B cell (primary cell): ENCODE measurements at regions not wholly inside any gene's neighbourhood (a gene's known extent, or its start where the extent isn't known, plus 50 kb on each side); places are given as distances from the start of the nearest gene placed in this dataset.

Experiments used
- ATAC-seq: fragments of 200-7000 bp; cut with Tn5 transposase; one replicate; pipeline ENCODE4 v1.10.0; 2021; ENCODE audit warnings: low read depth, mild to moderate bottlenecking, moderate number of reproducible peaks, moderate library complexity
- CTCF ChIA-PET: fragments of 350-600 bp; sonication (Branson Sonifier 250); formaldehyde crosslinking; loops from one replicate; lab custom pipeline; 2021; ENCODE audit warnings: antibody characterized with exemption, inconsistent platforms; lab: Charles Lee
- POLR2A ChIA-PET: fragments of 350-600 bp; sonication (Branson Sonifier 250); formaldehyde crosslinking; loops from one replicate; lab custom pipeline; 2021; ENCODE audit warnings: antibody characterized with exemption; lab: Charles Lee
- DNase-seq: peaks from one replicate; pipeline ENCODE4 v3.0.0; 2013
- H2AFZ ChIP-seq: 2 replicates; pipeline ENCODE4 v1.6.1; 2012; ENCODE audit warnings: mild to moderate bottlenecking, low read depth, low read length; ENCODE audit not compliant: insufficient read depth, poor library complexity, severe bottlenecking
- H3K27ac ChIP-seq, 2 donors: 1 replicate in 1 of 2; 2 replicates in 1 of 2; pipeline ENCODE4 v1.5.1; 2012 to 2013; ENCODE audit warnings: low read length in 2 of 2, mild to moderate bottlenecking in 2 of 2, moderate library complexity in 1 of 2
- H3K27me3 ChIP-seq, 4 experiments: fragments of 200-600 bp in 1 of 4; sonication (generic) in 1 of 4; replicated peaks in 1 of 4; 1 replicate in 2 of 4; 2 replicates in 2 of 4; pipeline versions ENCODE4 v1.6.1 to v1.7.0; 2013 to 2016; ENCODE audit warnings: low read length in 3 of 4, mild to moderate bottlenecking in 2 of 4, mixed read lengths in 1 of 4, moderate library complexity in 1 of 4; ENCODE audit not compliant: insufficient read depth in 4 of 4, control insufficient read depth in 3 of 4; ENCODE audit errors: control extremely low read depth in 1 of 4
- H3K36me3 ChIP-seq, 2 experiments: replicated peaks in 1 of 2; 1 replicate in 1 of 2; 2 replicates in 1 of 2; pipeline versions ENCODE4 v1.6.1 to v1.7.1; 2013; ENCODE audit warnings: low read length in 1 of 2; ENCODE audit not compliant: insufficient read depth in 2 of 2, control insufficient read depth in 1 of 2; ENCODE audit errors: control extremely low read depth in 1 of 2, extremely low read depth in 1 of 2
- H3K4me1 ChIP-seq, 2 donors: fragments of 200-600 bp in 1 of 2; sonication (generic) in 1 of 2; 1 replicate in 1 of 2; 2 replicates in 1 of 2; pipeline versions ENCODE4 v1.5.1 to v1.6.1; 2013 to 2017; ENCODE audit warnings: low read length in 2 of 2; ENCODE audit not compliant: control insufficient read depth in 2 of 2, insufficient read depth in 2 of 2
- H3K4me2 ChIP-seq: replicated peaks from 2 replicates; pipeline ENCODE3; 2012; ENCODE audit warnings: mild to moderate bottlenecking, low read depth, low read length; ENCODE audit not compliant: poor library complexity, severe bottlenecking
- H3K4me3 ChIP-seq, 5 experiments: fragments of 200-600 bp in 1 of 5; sonication (generic) in 1 of 5; 1 replicate in 3 of 5; 2 replicates in 2 of 5; pipeline versions ENCODE4 v1.5.1 to v1.7.0; 2011 to 2016; ENCODE audit warnings: low read length in 4 of 5, mild to moderate bottlenecking in 4 of 5, low read depth in 2 of 5, control low read depth in 1 of 5, moderate library complexity in 1 of 5; ENCODE audit not compliant: insufficient read depth in 1 of 5; ENCODE audit errors: control extremely low read depth in 1 of 5, extremely low read depth in 1 of 5
- H3K79me2 ChIP-seq: fragments of 200-600 bp; sonication (generic); one replicate; pipeline ENCODE4 v1.6.0; 2016; ENCODE audit warnings: low read length; ENCODE audit not compliant: control insufficient read depth, insufficient read depth
- H3K9ac ChIP-seq: fragments of 200-600 bp; sonication (generic); 2 replicates; pipeline ENCODE4 v1.6.1; 2017; ENCODE audit warnings: mild to moderate bottlenecking, low read length, moderate library complexity
- H3K9me3 ChIP-seq, 3 donors: one replicate each; pipeline versions ENCODE4 v1.6.1 to v1.7.1; 2013; ENCODE audit warnings: low read length in 2 of 3; ENCODE audit not compliant: control insufficient read depth in 2 of 3, insufficient read depth in 1 of 3; ENCODE audit errors: control extremely low read depth in 1 of 3
- H4K20me1 ChIP-seq: 2 replicates; pipeline ENCODE4 v1.6.0; 2012; ENCODE audit warnings: mild to moderate bottlenecking, low read length; ENCODE audit not compliant: insufficient read depth, control insufficient read depth, poor library complexity, severe bottlenecking
- H3K27ac Mint-ChIP-seq: one replicate; pipeline ENCODE4 v1.8.0; 2021; ENCODE audit warnings: mixed read lengths
- H3K27me3 Mint-ChIP-seq: one replicate; pipeline ENCODE4 v1.8.0; 2021; ENCODE audit warnings: mixed read lengths
- H3K4me1 Mint-ChIP-seq: one replicate; pipeline ENCODE4 v1.8.0; 2021; ENCODE audit warnings: mixed read lengths
- H3K4me3 Mint-ChIP-seq: one replicate; pipeline ENCODE4 v1.8.0; 2021; ENCODE audit warnings: mixed read lengths
- H3K9me3 Mint-ChIP-seq: one replicate; pipeline ENCODE4 v1.8.0; 2022; ENCODE audit warnings: mixed read lengths; ENCODE audit not compliant: insufficient read depth
- CTCF ChIP-seq: fragments of 200-600 bp; IDR thresholded peaks from one replicate; pipeline ENCODE4 v1.8.0; 2022; ENCODE audit warnings: antibody characterized with exemption, mild to moderate bottlenecking
- EZH2 ChIP-seq: IDR thresholded peaks from 2 replicates; pipeline ENCODE4 v1.6.1; 2012; ENCODE audit warnings: borderline replicate concordance, low read depth, mild to moderate bottlenecking, moderate library complexity, low read length; ENCODE audit not compliant: insufficient read depth, poor library complexity, severe bottlenecking
- WGBS: methylation state at CpG from one replicate; pipeline ENCODE4 v1.1.5; 2013; ENCODE audit warnings: missing lambda C conversion rate; ENCODE audit not compliant: insufficient coverage; 5-methylcytosine and 5-hydroxymethylcytosine counted together
- intact Hi-C: fragments of 100-400 bp; cut with micrococcal nuclease; formaldehyde crosslinking; loops from one replicate; pipeline ENCODE4 v1.10.0; 2022

GRCh38 chr9:88074931-88075330 is 63.3 kb downstream of the SPATA31C2 start:
- CTCF ChIA-PET = no interaction called here
- intact Hi-C loops = no loop called here
- no peak for TF ChIP-seq EZH2
- TF ChIP-seq CTCF = no peak

GRCh38 chr9:88072831-88073375 is 65.4 kb downstream of the SPATA31C2 start:
- ChIA-PET CTCF (no interaction called here), POLR2A (no interaction called here)
- intact Hi-C loops = no loop called here
- Histone ChIP-seq H3K9me3 (peaks cover 0 to 3% (median 0%) of the 10 kb centered on the region in 3 donors), H3K36me3 (no peaks in the 10 kb centered on the region), H3K4me1 (peaks cover 10 to 11% of the 10 kb centered on the region in 2 donors), H2AFZ (no peak overlapping the region), H3K27me3 (peaks cover 0 to 18% (median 11%) of the 10 kb centered on the region in 4 experiments), H4K20me1 (no peaks in the 10 kb centered on the region), H3K4me3 (no peak overlapping the region), H3K79me2 (no peaks in the 10 kb centered on the region), H3K9ac (no peak overlapping the region), H3K27ac (no peak overlapping the region), H3K4me2 (no peak overlapping the region)
- Mint-ChIP-seq H3K4me3 (no peak overlapping the region), H3K27ac (no peak overlapping the region), H3K27me3 (peaks cover 41% of the 10 kb centered on the region), H3K4me1 (peaks cover 13% of the 10 kb centered on the region), H3K9me3 (peaks cover 3% of the 10 kb centered on the region)
- no peak for ATAC-seq
- no peak for DNase-seq
- 93% methylated on average over 2 of the region's 2 CpGs for WGBS
- TF ChIP-seq EZH2 = no peak
- no peak for TF ChIP-seq CTCF

More at GRCh38 chr9:88074931-88075330, 63.3 kb downstream of the SPATA31C2 start:
- Histone ChIP-seq H3K36me3 (no peaks in the 10 kb centered on the region), H3K4me3 (no peak overlapping the region), H2AFZ (no peak overlapping the region), H3K9ac (no peak overlapping the region), H4K20me1 (no peaks in the 10 kb centered on the region), H3K79me2 (no peaks in the 10 kb centered on the region), H3K27me3 (peaks cover 0 to 18% (median 11%) of the 10 kb centered on the region in 4 experiments), H3K27ac (no peak overlapping the region), H3K9me3 (no peaks in the 10 kb centered on the region), H3K4me2 (no peak overlapping the region), H3K4me1 (peaks cover 10 to 11% of the 10 kb centered on the region in 2 donors)
- H3K9me3 Mint-ChIP-seq = peaks cover 3% of the 10 kb centered on the region
- no peak for DNase-seq
- H3K4me1 Mint-ChIP-seq = peaks cover 13% of the 10 kb centered on the region
- no CpG with 5 or more reads among the region's 5 CpGs for WGBS
- H3K4me3 Mint-ChIP-seq = no peak overlapping the region
- ATAC-seq = no peak
- POLR2A ChIA-PET = no interaction called here
- no peak overlapping the region for H3K27ac Mint-ChIP-seq
- peaks cover 53% of the 10 kb centered on the region for H3K27me3 Mint-ChIP-seq
